Stromal cell of bone marrow (primary cell): ENCODE measurements at regions not wholly inside any gene's neighbourhood (a gene's known extent, or its start where the extent isn't known, plus 50 kb on each side); places are given as distances from the start of the nearest gene placed in this dataset.
"Not testable (repeated sequence)": the region's sequence is repeated elsewhere in the genome, so short reads cannot be mapped to it uniquely, and the experiment has no call there.

Source experiments
- DNase-seq: peaks from one replicate; pipeline ENCODE4 v3.0.0-alpha.2; 2012; ENCODE audit warnings: low read depth

- DNase-seq = no peak
These were observed 1384.8 kb downstream of the RPIA start for GRCh38 chr2:90076311-90076710.

- DNase-seq = no peak
These were observed 1386.5 kb downstream of the RPIA start for GRCh38 chr2:90077948-90078347.

GRCh38 chr2:90079374-90079773 is 1387.9 kb downstream of the RPIA start:
- DNase-seq = no peak

GRCh38 chr2:90087792-90088191 is 1396.3 kb downstream of the RPIA start:
- DNase-seq = not testable (repeated sequence)

- DNase-seq = not testable (repeated sequence)
These were observed 1402.2 kb downstream of the RPIA start for GRCh38 chr2:90093571-90094270.

- DNase-seq = not testable (repeated sequence)
These were observed 1406.1 kb downstream of the RPIA start for GRCh38 chr2:90097617-90098016.

- DNase-seq = not testable (repeated sequence)
These were observed 1413.7 kb downstream of the RPIA start for GRCh38 chr2:90105142-90105541.

GRCh38 chr2:90123409-90123808 is 1431.9 kb downstream of the RPIA start:
- not testable (repeated sequence) for DNase-seq

- DNase-seq = not testable (repeated sequence)
These were observed 1447.6 kb downstream of the RPIA start for GRCh38 chr2:90139046-90139445.

GRCh38 chr2:90141558-90141957 is 1450.1 kb downstream of the RPIA start:
- DNase-seq = not testable (repeated sequence)

- DNase-seq = not testable (repeated sequence)
These were observed 1460.3 kb downstream of the RPIA start for GRCh38 chr2:90151805-90152204.

- not testable (repeated sequence) for DNase-seq
These were observed 1479.5 kb downstream of the RPIA start for GRCh38 chr2:90170978-90171377.

GRCh38 chr2:90173081-90173480 is 1481.6 kb downstream of the RPIA start:
- DNase-seq = not testable (repeated sequence)

- not testable (repeated sequence) for DNase-seq
These were observed 1488.1 kb downstream of the RPIA start for GRCh38 chr2:90179591-90179990.

- DNase-seq = no peak
These were observed 1516.1 kb downstream of the RPIA start for GRCh38 chr2:90207454-90208058.

- no peak for DNase-seq
These were observed 1517.5 kb downstream of the RPIA start for GRCh38 chr2:90209009-90209408.

GRCh38 chr2:90209806-90210205 is 1518.3 kb downstream of the RPIA start:
- no peak for DNase-seq

GRCh38 chr2:90215880-90216279 is 1524.4 kb downstream of the RPIA start:
- DNase-seq = not testable (repeated sequence)

- not testable (repeated sequence) for DNase-seq
These were observed 1525.3 kb downstream of the RPIA start for GRCh38 chr2:90216801-90217200.

GRCh38 chr2:90218534-90218933 is 1527.1 kb downstream of the RPIA start:
- not testable (repeated sequence) for DNase-seq

GRCh38 chr2:90220623-90221299 is 1529.3 kb downstream of the RPIA start:
- not testable (repeated sequence) for DNase-seq

GRCh38 chr2:90221300-90221651 is 1529.8 kb downstream of the RPIA start:
- DNase-seq = no peak

- not testable (repeated sequence) for DNase-seq
These were observed 1533.3 kb downstream of the RPIA start for GRCh38 chr2:90224767-90225166.
